Epithelial cell of prostate (primary cell): ENCODE measurements at regions not wholly inside any gene's neighbourhood (a gene's known extent, or its start where the extent isn't known, plus 50 kb on each side); places are given as distances from the start of the nearest gene placed in this dataset.

Experiments used
- DNase-seq: peaks from one replicate; pipeline ENCODE4 v3.0.0-alpha.2; 2011; ENCODE audit warnings: low read depth, low spot score
- H3K27ac ChIP-seq: fragments of 450-650 bp; 2 replicates; pipeline ENCODE4 v1.5.1; 2017; ENCODE audit warnings: mild to moderate bottlenecking

DNA sequence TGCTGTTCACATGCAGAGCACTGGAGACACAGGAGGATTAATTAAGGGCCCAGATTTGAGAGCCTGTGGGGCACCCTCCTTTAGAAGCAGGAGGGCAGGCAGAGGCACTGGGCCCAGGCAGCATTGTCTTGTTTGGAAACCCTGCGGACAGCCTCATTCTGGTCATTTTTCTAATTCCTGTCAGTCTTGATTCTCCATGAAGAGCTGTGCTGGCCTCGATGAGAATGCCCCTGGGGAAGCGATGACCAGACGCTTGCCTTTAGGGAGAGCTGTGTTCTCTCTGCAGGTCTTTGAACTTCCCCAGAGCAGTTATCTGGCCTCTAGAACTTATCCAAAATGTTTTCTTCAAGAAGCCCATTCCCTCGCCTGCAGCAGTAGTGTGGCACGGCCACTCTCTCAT, 117.8 kb upstream of the PTCH1 start:
- H3K27ac ChIP-seq, result no peak overlapping the region
- no peak for DNase-seq

DNA sequence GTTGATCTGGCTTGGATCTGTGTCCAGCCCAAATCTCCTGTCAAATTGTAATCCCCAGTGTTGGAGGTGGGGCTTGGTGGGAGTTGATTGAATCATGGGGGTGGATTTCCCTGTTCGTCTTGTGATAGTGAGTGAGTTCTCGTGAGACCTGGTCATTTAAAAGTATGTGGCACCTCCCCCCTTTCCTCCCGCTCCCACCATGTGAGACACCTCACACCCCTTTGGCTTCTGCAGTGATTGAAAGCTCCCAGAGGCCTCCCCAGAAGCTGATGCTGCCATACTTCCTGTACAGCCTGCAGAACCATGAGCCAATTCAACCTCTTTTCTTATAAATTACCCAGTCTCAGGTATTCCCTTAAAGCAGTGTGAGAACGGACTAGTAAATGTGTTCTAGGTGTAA, 117.3 kb upstream of the PTCH1 start:
- DNase-seq, result no peak
- no peak overlapping the region for H3K27ac ChIP-seq

DNA sequence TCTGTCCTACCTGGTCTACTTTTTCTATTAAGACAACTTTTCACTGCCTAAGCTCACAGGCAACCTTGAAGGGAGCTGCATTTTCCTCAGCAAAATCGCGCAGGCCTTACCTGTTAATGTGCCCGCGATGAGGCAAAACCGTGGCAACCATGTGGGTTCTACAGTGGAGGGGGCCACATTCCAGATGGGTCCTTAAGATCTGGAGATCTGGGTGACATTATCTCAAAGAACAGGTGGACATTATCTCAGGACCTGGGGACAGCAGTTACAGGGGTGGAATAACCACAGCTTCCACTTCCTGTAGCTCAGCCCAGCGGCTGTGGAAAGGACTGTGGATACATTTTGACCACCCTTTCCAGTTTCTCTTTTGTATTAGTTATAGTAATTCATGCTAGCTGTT, 112.8 kb upstream of the PTCH1 start:
- no peak for DNase-seq
- H3K27ac ChIP-seq, result no peak overlapping the region

DNA sequence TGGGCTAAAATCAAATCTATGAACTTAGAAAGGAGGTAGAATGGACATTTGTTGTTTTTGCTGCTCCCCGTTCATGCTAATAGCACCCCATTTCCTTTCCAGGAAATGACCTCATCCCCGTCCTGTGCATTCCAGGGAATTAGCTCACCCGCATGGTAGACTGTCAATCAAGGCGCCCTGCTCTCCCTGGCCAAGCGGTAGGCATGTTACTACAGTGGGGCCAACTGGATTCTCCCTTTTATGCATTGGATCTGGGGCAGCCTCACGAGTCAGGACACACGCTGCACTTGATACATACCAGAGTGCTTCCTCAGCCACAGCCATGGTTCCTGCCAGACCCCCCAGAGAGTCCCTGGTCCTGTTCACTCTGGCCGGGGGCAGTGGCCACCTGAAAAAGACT, 111.0 kb upstream of the PTCH1 start:
- DNase-seq, result no peak
- H3K27ac ChIP-seq, result no peak overlapping the region

DNA sequence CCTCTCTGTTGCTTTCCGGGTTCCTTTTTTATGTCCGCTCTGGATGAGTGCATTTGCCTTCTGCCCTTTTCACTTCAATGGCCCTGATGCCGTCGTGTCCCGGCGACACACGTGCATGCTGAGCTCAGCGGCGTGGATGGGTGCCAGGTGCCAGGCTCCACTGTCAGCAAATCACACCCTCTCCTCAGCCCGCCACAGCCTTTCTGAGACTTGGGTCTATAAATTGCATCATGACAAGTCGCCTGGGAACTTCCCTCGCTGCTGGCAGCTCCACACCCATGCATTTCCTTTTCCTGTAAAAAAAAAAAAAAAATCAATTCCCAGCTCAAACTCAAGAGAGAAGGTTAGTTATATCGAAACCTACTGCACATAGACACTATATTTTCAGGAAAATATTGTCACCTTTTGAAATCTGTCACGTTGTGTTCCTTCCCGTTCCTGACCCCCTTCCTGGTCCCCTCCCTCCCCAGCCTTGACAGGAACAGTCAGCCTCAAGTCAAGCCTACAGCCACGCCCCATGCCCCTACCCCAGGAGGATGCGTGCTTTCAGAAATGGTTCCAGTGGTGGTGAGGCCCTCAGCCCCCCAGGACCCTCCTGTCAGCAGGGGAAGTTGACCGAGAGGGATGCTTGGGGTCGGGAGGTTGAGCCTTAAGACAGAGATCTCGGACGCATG, 110.3 kb upstream of the PTCH1 start:
- H3K27ac ChIP-seq, result no peak overlapping the region
- no peak for DNase-seq

DNA sequence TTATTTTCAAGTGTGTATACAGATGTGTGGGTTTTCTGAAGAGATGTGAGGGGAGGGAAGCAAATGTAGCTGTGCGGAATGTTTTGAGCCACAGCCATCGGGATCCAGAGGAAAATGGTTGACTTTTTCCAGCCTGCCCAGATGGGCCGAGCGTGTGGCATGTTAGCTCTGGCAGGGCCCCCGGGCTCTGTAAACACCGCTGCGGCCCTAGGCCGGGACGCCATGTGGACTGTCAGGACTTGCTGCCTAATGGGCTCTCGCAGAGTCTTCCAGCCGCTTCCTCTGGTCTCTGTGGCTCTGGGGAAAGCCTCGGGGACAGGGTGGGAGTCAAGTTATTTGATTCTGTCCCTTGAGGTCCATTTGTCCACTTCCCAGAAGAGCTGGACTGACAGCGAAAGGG, 109.6 kb upstream of the PTCH1 start:
- no peak overlapping the region for H3K27ac ChIP-seq
- no peak for DNase-seq

DNA sequence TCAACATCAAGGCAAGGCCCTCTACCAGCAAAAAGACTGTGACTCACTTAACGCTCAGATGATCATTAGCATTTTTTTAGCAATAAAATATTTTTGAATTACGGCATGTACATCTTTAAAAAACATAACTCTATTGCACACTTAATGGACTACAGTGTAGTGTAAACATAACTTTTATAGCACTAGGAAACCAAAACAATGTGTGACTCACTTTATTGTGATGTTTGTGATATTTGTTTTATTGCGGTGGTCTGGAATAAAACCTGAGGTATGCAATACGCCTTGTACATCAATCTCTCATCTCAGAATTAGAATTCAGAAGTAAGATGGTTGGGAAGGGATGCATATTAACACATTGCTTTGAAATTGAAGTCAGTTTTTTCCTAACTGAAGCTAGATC, 106.9 kb upstream of the PTCH1 start:
- no peak for DNase-seq
- H3K27ac ChIP-seq, result no peak overlapping the region

DNA sequence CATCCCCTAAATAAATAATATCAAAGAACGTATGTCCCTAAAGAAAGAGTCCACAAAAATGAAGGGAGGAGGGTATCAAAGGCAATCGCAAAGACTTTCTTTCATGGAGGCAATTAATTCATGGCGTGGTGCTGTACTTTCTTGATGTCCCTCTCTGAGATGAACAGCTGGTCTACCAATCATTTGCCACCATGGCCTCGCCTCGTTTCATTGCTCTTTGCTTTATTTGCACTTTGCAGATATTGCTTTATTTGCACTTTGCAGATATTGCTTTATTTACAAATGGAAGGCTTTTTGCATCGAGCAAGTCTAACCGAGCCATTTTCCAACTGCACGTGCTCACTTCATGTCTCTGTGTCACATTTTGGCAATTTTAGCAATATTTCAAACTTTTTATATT, 104.0 kb upstream of the PTCH1 start:
- no peak overlapping the region for H3K27ac ChIP-seq
- DNase-seq, result no peak

DNA sequence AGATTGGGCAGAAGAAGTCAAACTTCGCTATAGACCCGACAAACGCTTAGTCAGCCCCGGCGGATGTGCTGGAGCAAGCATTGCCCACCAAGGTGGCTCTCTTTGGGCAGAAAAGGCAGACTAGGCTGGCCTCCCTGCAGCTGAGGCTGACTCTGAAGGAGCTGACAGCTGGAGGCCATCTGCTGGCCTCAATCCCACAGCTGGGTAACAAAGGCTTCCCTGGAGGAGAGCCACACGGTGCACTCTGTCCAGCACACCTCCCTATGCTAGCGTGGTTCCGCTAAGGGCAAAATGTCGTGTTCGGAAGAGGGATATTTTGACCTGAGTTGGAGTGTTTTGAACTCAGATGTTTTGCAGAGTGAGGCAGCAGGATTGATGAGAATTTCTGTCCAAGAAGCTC, 103.5 kb upstream of the PTCH1 start:
- no peak overlapping the region for H3K27ac ChIP-seq
- DNase-seq, result no peak

DNA sequence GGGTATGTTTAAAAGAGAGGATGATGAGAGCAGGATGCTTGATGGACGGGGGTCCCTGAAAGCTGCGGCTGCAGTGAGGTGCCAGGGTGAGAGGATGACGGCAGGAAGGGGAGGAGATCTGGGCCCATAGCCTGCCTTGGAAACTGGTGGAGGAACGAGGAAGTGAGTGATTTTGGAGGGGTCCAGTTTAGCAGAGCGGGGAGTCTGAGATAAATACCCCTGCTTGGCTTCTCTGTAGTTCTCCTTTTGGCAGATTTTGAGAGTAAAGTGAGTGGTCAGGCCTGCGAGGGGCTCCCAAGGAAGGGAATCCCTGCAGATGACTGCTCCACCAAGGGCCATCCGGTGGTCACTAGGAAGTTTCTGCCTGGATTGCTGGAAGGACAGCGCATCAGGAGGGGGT, 98.5 kb upstream of the PTCH1 start:
- DNase-seq, result no peak
- H3K27ac ChIP-seq, result no peak overlapping the region

DNA sequence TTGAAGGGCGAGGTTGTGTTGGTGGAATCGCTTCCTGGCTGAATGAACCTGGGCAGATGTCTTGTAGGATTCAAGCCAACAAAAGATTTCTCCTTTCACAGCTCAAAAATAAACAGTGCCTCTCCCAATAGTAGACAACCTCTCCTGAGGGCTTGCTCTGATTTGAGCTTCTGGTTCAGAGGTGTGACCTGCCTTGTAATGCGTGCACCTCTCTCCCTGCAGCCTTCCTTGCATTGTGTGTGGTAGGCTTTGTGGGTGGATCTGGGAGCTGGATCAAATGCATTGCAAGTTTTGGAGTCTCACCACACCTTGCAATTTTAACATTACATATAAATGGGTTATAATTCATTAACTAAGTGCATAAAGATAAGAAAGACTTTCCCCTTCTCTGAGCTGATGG, 96.9 kb upstream of the PTCH1 start:
- no peak overlapping the region for H3K27ac ChIP-seq
- DNase-seq, result no peak

DNA sequence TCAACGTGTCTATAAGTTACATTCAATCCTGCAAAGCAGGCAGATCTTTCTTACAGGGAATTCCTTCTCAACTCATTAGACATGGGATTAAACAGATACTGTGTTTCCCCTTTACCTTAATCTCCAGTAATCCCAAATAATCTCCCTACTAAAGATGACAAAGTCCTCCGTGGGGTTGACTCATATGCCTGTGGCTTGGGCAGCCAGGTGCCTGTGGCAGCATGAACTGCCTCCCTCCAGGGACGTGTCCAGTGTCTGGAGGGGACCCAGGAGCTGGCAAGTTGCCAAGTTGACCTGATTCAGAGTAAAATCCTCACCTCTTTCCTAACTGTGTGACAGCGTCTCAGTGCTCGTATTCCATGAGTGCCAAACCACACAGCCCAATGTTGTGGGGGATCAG, 94.6 kb upstream of the PTCH1 start:
- DNase-seq, result no peak
- no peak overlapping the region for H3K27ac ChIP-seq

DNA sequence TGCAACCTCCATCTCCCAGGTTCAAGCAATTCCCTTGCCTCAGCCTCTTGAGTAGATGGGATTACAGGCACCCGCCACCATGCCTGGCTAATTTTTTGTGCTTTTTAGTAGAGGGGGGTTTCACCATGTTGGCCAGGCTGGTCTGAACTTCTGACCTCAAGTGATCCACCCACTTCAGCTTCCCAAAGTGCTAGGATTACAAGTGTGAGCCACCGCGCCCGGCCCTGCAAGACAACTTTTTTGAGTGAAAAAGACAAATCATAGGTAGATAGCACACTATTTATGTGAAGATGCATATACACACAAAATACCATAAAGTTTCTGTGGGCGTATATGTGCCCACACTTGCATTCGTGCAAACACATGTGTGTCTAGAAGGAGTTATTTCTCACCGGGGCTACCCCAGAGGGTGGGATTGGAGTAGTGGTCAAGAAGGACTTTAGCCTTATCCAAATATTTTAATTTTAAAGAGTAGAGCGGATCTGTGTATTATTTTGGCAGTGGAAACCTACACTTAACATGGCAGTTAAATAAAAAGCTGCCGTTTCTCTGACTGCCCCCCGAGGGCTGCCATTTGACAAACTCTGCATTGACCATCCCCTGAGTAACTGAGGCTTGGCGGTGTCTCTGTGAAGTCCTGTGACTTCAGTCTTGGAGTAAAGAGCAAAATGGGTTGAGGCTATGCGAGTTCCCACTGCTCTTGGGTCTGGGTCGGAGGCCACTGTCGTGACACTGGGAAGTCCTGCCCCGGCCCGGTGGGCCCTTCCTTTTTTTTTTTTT, 93.4 kb upstream of the PTCH1 start:
- H3K27ac ChIP-seq, result no peak overlapping the region
- DNase-seq, result no peak

DNA sequence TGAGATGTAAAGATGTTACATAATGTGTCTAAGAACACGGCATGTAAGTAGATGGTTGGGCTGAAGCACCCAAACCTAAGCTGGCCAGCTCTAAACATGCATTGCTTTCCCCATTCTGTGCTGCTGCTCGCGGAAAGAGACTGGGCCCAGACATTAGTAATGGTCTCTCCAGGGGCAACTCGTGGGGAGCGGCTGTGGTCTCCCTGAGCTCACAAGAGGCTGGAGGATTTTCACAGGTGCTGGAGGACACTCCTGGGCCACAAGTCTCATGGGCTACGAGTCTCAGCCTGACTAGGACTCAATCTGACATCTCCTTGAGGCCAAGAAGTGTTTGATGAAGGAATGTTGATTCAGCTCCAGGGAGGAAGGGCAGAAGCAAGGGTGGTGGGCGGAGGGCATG, 92.7 kb upstream of the PTCH1 start:
- DNase-seq, result no peak
- H3K27ac ChIP-seq, result no peak overlapping the region

DNA sequence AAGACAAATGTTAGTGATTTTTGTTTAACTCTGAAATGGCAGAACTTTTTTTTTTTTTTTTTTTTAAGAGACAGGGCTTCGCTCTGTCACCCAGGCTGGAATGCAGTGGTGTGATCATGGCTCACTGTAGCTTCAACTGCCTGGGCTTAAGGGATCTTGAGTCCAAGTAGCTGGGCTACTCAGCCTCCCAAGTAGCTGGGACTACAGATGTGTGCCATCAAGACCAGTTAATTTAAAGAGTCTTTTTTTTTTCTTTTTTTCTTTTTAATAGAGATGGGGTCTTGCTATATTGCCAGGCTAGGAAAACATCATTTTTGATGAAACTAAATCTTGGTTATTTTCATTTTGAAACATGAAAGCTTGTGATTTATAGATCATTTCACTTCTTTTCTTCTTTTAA, 91.6 kb upstream of the PTCH1 start:
- no peak overlapping the region for H3K27ac ChIP-seq
- DNase-seq, result no peak

DNA sequence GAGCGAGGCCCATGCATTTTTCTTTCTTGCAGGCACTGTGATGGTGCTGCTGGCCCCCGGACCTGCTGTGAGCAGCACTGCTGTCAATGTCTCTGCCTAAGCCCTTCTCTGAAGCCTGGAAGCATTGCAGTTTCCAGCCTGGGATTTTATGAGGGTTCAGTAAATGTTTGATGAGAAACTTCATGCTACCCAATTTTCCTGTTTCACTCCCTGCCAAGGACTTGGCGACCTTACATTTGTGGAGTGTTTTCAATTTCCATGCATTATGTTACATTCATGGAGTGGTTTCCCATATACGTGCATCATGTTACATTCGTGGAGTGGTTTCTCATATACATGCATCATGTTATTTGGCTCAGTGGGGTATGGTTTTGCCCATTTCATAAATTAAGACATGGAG, 90.7 kb upstream of the PTCH1 start:
- H3K27ac ChIP-seq, result no peak overlapping the region
- no peak for DNase-seq

DNA sequence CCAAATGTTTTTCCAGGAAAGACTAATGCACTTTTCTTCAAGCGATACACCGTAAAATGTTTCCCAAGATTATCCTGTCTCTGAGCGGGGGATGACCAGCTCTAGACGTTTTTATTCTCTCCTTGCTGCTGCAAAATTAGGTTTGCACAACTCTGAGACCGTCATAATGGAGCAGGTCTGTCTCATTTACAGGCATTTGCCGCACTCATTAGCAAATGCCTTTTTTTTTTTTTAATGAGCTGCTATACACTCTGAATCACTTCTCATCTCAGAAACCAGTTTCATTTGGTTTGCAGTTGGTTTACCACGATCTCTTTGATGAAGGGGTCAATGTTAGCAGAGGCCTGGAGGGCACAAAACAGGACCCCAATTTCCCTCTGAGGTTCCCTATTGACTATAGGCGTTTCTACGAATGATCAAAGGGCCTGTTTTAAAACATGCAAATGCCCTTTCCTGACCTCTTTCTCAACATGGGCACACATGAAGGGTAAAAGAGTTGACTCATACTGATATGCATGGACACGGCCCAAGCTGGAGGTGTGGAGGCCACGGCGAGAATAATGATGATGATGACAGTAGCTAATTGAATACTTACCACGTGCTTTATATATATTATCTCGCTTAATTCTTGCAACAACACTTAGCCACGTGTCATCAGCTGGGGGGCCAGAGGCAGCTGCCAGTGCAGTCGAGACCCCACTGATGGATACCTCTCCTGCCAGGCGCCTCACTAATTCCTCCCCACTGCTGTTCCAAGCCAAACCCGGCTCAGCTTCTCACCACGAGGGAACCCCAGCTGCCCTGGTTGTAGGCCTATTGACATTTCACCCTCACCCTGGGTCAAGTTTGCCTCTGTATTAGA, 89.9 kb upstream of the PTCH1 start:
- H3K27ac ChIP-seq, result no peak overlapping the region
- no peak for DNase-seq

DNA sequence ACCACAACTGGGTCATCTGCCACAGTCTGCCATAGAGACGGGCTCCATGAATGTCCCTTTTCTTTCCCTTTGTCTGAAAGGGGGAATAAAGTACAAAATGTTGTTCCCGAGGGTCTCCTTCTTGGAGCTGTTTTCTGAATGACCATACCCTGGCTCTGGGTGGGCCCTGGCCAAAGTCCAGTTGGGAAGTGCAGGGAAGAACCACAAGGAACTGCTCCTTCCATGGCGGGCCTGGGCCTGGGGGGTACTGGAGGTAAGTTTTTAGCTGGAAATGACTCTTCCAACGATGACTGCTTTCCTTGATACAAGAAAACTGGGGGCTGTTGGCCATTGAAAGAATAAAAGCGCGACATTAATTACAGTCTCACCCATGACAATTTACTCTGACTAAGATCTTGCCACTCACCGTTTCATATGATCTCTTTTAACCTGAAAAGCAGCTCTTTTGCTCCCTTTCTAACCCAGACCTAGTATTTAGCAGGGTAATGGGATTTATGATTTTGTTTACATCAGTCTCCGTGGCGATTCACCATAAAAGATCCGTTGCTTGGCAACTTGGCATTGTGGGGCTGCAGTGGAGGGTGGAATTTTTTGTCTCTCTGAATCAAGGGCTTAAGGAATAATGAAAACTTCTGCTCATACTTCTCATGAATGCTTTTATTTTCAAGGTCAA, 89.2 kb upstream of the PTCH1 start:
- no peak overlapping the region for H3K27ac ChIP-seq
- DNase-seq, result no peak

DNA sequence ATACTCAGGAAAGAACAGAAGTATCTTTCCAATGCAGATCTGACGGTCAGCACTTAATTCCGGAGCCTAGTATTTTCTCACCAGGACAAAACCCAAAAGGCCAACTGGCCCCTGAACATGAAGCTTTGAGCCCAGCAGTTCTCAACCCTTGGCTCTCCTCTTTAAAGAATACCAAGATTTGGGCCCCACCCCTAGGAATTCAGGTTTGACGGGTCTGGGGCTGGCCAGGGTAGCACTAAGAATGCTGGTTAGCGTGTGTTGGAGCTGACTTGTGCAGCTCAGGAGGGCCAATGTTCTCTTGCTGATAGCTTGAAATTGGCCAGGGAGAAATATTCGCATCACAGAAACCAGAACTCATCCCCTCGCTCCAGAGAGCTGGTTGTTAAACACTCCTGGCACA, 88.3 kb upstream of the PTCH1 start:
- no peak for DNase-seq

DNA sequence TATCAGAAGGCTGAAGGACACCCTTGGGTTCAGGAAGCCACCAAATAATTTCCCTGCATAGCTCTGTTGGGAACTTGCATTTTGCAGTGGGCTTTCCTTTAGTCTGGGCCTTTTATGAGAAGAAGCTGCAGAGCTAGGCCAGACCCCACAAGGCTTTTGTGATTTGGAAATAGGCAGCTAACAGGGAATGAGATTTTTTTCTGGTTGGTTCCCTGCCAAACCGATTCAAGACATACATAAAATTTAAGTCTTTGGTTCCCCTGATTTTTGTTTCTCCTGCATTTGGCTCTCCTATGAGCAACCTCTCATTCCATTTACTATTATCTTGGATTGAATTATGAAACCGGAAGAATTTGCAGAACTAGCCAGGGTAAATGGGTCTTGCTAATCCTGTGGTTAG, 81.5 kb upstream of the PTCH1 start:
- no peak overlapping the region for H3K27ac ChIP-seq
- no peak for DNase-seq

More for the DNA sequence above, 88.3 kb upstream of the PTCH1 start:
- H3K27ac ChIP-seq, result no peak overlapping the region
